Spleen (tissue), 11 donors: ENCODE measurements at regions not wholly inside any gene's neighbourhood (a gene's known extent, or its start where the extent isn't known, plus 50 kb on each side); places are given as distances from the start of the nearest gene placed in this dataset.

Experiments
- DNase-seq: peaks from one replicate; pipeline ENCODE4 v3.0.0-alpha.2; 2020
- H3K27ac ChIP-seq, 8 donors: fragments of 200-600 bp; sonication (generic) in 7 of 8; 1 replicate in 4 of 8; 2 replicates in 4 of 8; pipeline versions ENCODE4 v1.5.0 to v1.8.0; 2016 to 2021; ENCODE audit warnings: inconsistent platforms in 4 of 8, mild to moderate bottlenecking in 4 of 8, moderate library complexity in 1 of 8
- H3K27me3 ChIP-seq, 7 donors: fragments of 200-600 bp; sonication (generic) in 6 of 7; replicated peaks in 1 of 7; 1 replicate in 4 of 7; 2 replicates in 3 of 7; pipeline versions ENCODE4 v1.5.0 to v1.8.0; 2016 to 2021; ENCODE audit warnings: inconsistent platforms in 3 of 7, mild to moderate bottlenecking in 1 of 7
- H3K36me3 ChIP-seq, 6 donors: fragments of 200-600 bp; sonication (generic) in 5 of 6; 1 replicate in 4 of 6; 2 replicates in 2 of 6; pipeline versions ENCODE4 v1.5.0 to v1.8.0; 2016 to 2021; ENCODE audit warnings: inconsistent platforms in 2 of 6
- H3K4me1 ChIP-seq, 6 donors: fragments of 200-600 bp; sonication (generic) in 5 of 6; 1 replicate in 3 of 6; 2 replicates in 3 of 6; pipeline versions ENCODE4 v1.5.0 to v1.8.0; 2016 to 2021; ENCODE audit warnings: inconsistent platforms in 3 of 6
- H3K4me3 ChIP-seq, 8 donors: fragments of 200-600 bp; sonication (generic) in 7 of 8; 1 replicate in 4 of 8; 2 replicates in 4 of 8; pipeline versions ENCODE4 v1.5.0 to v1.8.0; 2016 to 2021; ENCODE audit warnings: inconsistent platforms in 4 of 8, mild to moderate bottlenecking in 4 of 8, moderate library complexity in 2 of 8
- H3K9me3 ChIP-seq, 8 donors: fragments of 200-600 bp; sonication (generic) in 7 of 8; 1 replicate in 4 of 8; 2 replicates in 4 of 8; pipeline versions ENCODE4 v1.5.0 to v1.8.0; 2016 to 2021; ENCODE audit warnings: inconsistent platforms in 4 of 8
- CTCF ChIP-seq, 11 experiments: fragments of 200-600 bp in 7 of 11; fragments of 450-650 bp in 4 of 11; sonication (generic) in 4 of 11; IDR thresholded peaks in 8 of 11; conservative IDR thresholded peaks in 3 of 11; 1 replicate in 7 of 11; 2 replicates in 4 of 11; pipeline versions ENCODE4 v1.4.0 to v1.8.0; 2016 to 2021; ENCODE audit warnings: antibody characterized with exemption in 11 of 11, inconsistent platforms in 4 of 11, mild to moderate bottlenecking in 1 of 11
- POLR2A ChIP-seq, 3 donors: fragments of 450-650 bp; IDR thresholded peaks; one replicate each; pipeline ENCODE4 v1.5.1; 2017; ENCODE audit warnings: antibody characterized with exemption in 3 of 3, mild to moderate bottlenecking in 1 of 3
- POLR2AphosphoS5 ChIP-seq, 3 donors: sonication (generic); formaldehyde crosslinking; IDR thresholded peaks; one replicate each; pipeline ENCODE4 v1.5.1; 2017; ENCODE audit warnings: antibody characterized with exemption in 3 of 3
- WGBS, 5 donors: extraction: QIAGEN DNeasy Blood & Tissue Kit in 3 of 5; methylation state at CpG; one replicate each; pipeline versions ENCODE4 v1.1.5 to v1.1.7; 2013 to 2018; 5-methylcytosine and 5-hydroxymethylcytosine counted together
- intact Hi-C: fragments of 100-400 bp; cut with DNase I; formaldehyde crosslinking; loops from one replicate; pipeline ENCODE4 v1.15.0; 2023; ENCODE audit warnings: low total_unique reads
- donor health status: healthy with polysubstance abuse.
- donor health status: DM: no; HTN: no; CAD: no; lungs with moderate emphysema.
- donor health status: DM: no; HTN: no; CAD: no.
- donor health status: Bipolar disorder and iron deficiency.
- donor health status: healthy.
- donor health status: DM: no; HTN: no; CAD: no.
- donor health status: DM: yes; HTN: yes; CAD: no.

DNA sequence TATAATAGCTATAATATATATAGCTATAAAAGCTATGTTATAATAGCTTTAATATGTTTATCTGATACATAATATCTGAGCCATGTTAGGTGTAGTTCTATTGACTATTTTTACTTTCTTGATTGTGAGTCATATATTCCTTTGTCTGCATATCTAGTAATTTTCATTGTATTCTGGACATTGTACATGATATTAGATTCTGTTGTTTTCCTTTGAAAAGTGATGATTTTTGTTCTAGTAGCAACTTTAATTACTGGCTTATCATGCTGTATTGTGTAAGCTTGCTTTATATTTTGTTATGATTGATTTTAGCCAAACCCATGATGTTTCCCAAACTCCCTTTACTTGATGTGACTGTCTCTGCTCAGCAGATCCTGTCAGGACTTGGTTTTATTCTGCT is 125.7 kb upstream of the TCF4 start:
- no peaks in the 10 kb centered on the region for H3K27me3 ChIP-seq
- no peaks in the 10 kb centered on the region for H3K36me3 ChIP-seq
- TF ChIP-seq POLR2AphosphoS5 (IDR thresholded peaks at IDR 0.05) (no peak), CTCF (IDR thresholded peaks at IDR 0.05 in 8 of 11, conservative IDR thresholded peaks at IDR 0.05 in 3 of 11) (no peak), POLR2A (IDR thresholded peaks at IDR 0.05) (no peak)
- no peak overlapping the region for H3K27ac ChIP-seq
- intact Hi-C loops, result no loop called here
- no peak for DNase-seq
- H3K4me1 ChIP-seq, result no peaks in the 10 kb centered on the region
- H3K9me3 ChIP-seq, result peaks cover 0 to 50% (median 44%) of the 10 kb centered on the region in 8 donors
- no peak overlapping the region for H3K4me3 ChIP-seq

DNA sequence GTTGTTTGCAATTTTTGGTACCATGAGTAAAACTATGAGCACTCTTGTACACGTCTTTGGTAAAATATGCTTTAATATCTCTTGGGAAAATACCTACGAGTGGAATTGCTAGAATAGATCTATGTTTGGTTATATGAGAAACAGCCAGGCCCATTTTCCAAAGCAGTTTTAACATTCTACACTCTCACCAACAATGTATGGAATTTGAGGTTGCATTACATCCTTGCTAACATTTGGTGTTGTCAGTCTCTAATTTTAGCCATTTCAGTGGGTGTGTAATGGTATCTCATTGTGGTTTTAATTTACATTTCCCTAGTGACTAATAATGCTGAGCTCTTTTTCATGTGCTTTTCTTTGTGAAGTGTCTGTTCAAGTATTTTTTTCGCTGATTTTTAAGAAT is 118.9 kb upstream of the TCF4 start:
- no peaks in the 10 kb centered on the region for H3K4me1 ChIP-seq
- peaks cover 0 to 25% (median 16%) of the 10 kb centered on the region in 8 donors for H3K9me3 ChIP-seq
- H3K27me3 ChIP-seq, result no peaks in the 10 kb centered on the region
- DNase-seq, result no peak
- TF ChIP-seq POLR2AphosphoS5 (IDR thresholded peaks at IDR 0.05) (no peak), CTCF (IDR thresholded peaks at IDR 0.05 in 8 of 11, conservative IDR thresholded peaks at IDR 0.05 in 3 of 11) (no peak), POLR2A (IDR thresholded peaks at IDR 0.05) (no peak)
- WGBS, 5 donors, result 71 to 86% (median 85%) methylated on average over 3 of the region's 3 CpGs
- H3K27ac ChIP-seq, result no peak overlapping the region
- no peak overlapping the region for H3K4me3 ChIP-seq
- H3K36me3 ChIP-seq, result no peaks in the 10 kb centered on the region
- intact Hi-C loops, result no loop called here

- Histone ChIP-seq H3K4me1 (no peaks in the 10 kb centered on the region), H3K36me3 (no peaks in the 10 kb centered on the region), H3K9me3 (peaks cover 0 to 11% (median 6%) of the 10 kb centered on the region in 8 donors), H3K4me3 (no peak overlapping the region), H3K27me3 (no peaks in the 10 kb centered on the region), H3K27ac (no peak overlapping the region)
- intact Hi-C loops, result no loop called here
- TF ChIP-seq CTCF (IDR thresholded peaks at IDR 0.05 in 8 of 11, conservative IDR thresholded peaks at IDR 0.05 in 3 of 11) (no peak), POLR2A (IDR thresholded peaks at IDR 0.05) (no peak), POLR2AphosphoS5 (IDR thresholded peaks at IDR 0.05) (no peak)
- WGBS, 5 donors, result 60 to 69% (median 62%) methylated on average over 5 of the region's 5 CpGs
- no peak for DNase-seq
Observed at GRCh38 chr18:55699233-55699765, 111.3 kb upstream of the TCF4 start.

DNA sequence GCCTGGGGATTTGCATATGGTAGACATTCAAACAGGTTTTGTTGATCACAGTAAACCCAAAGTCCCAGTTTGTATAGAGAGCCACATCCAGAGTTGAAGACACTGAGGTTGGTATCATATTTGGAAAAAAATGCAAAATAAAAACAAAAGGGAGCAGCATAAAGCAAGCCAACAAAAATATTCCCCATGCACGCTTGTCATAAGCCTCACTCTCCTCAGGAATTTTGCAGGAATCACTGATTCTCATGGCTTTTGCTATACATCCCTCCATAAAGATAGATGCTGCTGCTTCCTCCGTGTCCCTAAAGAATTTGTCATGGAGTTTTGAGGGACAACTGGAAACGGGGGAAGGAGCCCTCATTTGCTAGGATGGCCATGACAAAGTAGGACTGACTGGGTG is 108.8 kb upstream of the TCF4 start:
- Histone ChIP-seq H3K9me3 (peaks cover 0 to 6% (median 2%) of the 10 kb centered on the region in 8 donors), H3K27ac (no peak overlapping the region), H3K4me3 (no peak overlapping the region), H3K27me3 (no peaks in the 10 kb centered on the region), H3K36me3 (no peaks in the 10 kb centered on the region), H3K4me1 (no peaks in the 10 kb centered on the region)
- intact Hi-C loops, result no loop called here
- 79 to 94% (median 85%) methylated on average over 3 of the region's 3 CpGs for WGBS, 5 donors
- TF ChIP-seq CTCF (IDR thresholded peaks at IDR 0.05 in 8 of 11, conservative IDR thresholded peaks at IDR 0.05 in 3 of 11) (no peak), POLR2AphosphoS5 (IDR thresholded peaks at IDR 0.05) (no peak), POLR2A (IDR thresholded peaks at IDR 0.05) (no peak)
- no peak for DNase-seq
